ENCODE measurements at regions not wholly inside any gene's neighbourhood (a gene's known extent, or its start where the extent isn't known, plus 50 kb on each side); places are given as distances from the start of the nearest gene placed in this dataset.

- TF ChIP-seq, protein P1, sequence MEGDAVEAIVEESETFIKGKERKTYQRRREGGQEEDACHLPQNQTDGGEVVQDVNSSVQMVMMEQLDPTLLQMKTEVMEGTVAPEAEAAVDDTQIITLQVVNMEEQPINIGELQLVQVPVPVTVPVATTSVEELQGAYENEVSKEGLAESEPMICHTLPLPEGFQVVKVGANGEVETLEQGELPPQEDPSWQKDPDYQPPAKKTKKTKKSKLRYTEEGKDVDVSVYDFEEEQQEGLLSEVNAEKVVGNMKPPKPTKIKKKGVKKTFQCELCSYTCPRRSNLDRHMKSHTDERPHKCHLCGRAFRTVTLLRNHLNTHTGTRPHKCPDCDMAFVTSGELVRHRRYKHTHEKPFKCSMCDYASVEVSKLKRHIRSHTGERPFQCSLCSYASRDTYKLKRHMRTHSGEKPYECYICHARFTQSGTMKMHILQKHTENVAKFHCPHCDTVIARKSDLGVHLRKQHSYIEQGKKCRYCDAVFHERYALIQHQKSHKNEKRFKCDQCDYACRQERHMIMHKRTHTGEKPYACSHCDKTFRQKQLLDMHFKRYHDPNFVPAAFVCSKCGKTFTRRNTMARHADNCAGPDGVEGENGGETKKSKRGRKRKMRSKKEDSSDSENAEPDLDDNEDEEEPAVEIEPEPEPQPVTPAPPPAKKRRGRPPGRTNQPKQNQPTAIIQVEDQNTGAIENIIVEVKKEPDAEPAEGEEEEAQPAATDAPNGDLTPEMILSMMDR (IDR thresholded peaks at IDR 0.05) = no peak
- TF ChIP-seq GRHL2 (CRISPR knock-in tag; IDR thresholded peaks at IDR 0.05; ENCODE audit: insufficient replicate concordance, severe bottlenecking) (no peak), E2F4 (CRISPR knock-in tag; IDR thresholded peaks at IDR 0.05; ENCODE audit: borderline replicate concordance, low read depth) (no peak), FOXP1 (CRISPR knock-in tag; IDR thresholded peaks at IDR 0.05; ENCODE audit: borderline replicate concordance) (no peak), ZNF263 (CRISPR knock-in tag; IDR thresholded peaks at IDR 0.05; ENCODE audit: low read depth) (no peak)
- TF ChIP-seq, protein P2, sequence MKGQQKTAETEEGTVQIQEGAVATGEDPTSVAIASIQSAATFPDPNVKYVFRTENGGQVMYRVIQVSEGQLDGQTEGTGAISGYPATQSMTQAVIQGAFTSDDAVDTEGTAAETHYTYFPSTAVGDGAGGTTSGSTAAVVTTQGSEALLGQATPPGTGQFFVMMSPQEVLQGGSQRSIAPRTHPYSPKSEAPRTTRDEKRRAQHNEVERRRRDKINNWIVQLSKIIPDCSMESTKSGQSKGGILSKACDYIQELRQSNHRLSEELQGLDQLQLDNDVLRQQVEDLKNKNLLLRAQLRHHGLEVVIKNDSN (CRISPR knock-in tag; IDR thresholded peaks at IDR 0.05) = no peak
These were observed 834.2 kb upstream of the GCFC2 start for GRCh38 chr2:76544901-76545300.
